ENCODE measurements at regions not wholly inside any gene's neighbourhood (a gene's known extent, or its start where the extent isn't known, plus 50 kb on each side); places are given as distances from the start of the nearest gene placed in this dataset.
"Not testable (repeated sequence)": the region's sequence is repeated elsewhere in the genome, so short reads cannot be mapped to it uniquely, and the experiment has no call there.

DNA sequence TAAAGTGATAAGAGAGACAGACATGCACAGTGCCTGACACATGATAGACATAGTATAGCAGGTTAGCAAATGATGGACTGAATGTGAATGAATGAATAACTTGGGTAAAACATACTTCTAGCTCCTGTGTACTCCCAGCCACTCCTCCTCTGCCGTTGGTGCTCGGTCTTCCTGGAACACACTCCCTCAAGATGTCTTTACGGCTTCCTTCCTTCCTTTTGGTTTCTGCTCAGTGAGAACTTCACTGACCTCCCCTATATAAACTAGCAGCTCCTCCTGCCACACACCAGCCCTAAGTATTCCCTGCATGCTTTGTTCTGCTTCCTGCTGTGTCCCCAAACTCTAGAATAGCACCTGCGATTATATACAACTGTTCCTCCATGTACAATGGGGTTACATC is 50.2 kb downstream of the RAD54L2 start:
- no peak for DNase-seq (ENCODE audit: low read depth)

- peak; percentile 59 for DNase-seq (ENCODE audit: low read depth)
These were observed 52.7 kb downstream of the RAD54L2 start for GRCh38 chr3:51591231-51591630.

- DNase-seq (ENCODE audit: low read depth) = no peak
These were observed 55.2 kb downstream of the RAD54L2 start for GRCh38 chr3:51593697-51594096.

- DNase-seq (ENCODE audit: low read depth) = not testable (repeated sequence)
These were observed 61.1 kb downstream of the RAD54L2 start for GRCh38 chr3:51599638-51600037.

- DNase-seq (ENCODE audit: low read depth) = no peak
These were observed 65.7 kb downstream of the RAD54L2 start for GRCh38 chr3:51604212-51604611.

- DNase-seq (ENCODE audit: low read depth) = no peak
These were observed 65.1 kb upstream of the TEX264 start for GRCh38 chr3:51605938-51606337.

DNA sequence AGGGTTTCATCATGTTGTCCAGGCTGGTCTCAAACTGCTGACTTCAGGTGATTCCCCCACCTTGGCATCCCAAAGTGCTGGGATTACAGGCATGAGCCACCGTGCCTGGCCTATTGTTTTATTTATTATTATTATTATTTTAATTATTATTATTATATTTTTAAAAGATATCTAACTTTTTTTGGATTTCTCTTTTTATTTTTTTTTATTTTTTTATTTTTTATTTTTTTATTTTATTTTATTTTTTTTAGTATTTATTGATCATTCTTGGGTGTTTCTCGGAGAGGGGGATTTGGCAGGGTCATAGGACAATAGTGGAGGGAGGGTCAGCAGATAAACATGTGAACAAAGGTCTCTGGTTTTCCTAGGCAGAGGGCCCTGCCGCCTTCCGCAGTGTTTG is 64.2 kb upstream of the TEX264 start:
- DNase-seq (ENCODE audit: low read depth) = not testable (repeated sequence)

- DNase-seq (ENCODE audit: low read depth) = not testable (repeated sequence)
These were observed 63.3 kb upstream of the TEX264 start for GRCh38 chr3:51607591-51608325.

GRCh38 chr3:51610708-51611107 is 60.3 kb upstream of the TEX264 start:
- no peak for DNase-seq (ENCODE audit: low read depth)

- no peak for DNase-seq (ENCODE audit: low read depth)
These were observed 53.5 kb upstream of the TEX264 start for GRCh38 chr3:51617597-51617996.

DNA sequence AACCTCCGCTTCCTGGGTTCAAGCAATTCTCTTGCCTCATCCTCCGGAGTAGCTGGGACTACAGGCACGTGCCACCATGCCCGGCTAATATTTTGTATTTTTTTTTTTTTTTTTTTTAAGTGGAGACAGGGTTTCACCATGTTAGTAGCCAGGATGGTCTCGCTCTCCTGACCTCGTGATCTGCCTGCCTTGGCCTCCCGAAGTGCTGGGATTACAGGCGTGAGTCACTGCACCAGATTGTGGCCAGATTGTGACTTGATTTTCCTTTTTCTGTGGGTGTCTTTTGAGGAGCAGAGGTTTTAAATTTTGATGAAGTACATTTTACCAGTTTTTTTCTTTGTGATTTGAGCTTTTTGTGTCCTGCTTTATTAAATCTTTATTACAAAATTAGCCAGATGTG is 53.0 kb upstream of the TEX264 start:
- DNase-seq (ENCODE audit: low read depth) = not testable (repeated sequence)

DNA sequence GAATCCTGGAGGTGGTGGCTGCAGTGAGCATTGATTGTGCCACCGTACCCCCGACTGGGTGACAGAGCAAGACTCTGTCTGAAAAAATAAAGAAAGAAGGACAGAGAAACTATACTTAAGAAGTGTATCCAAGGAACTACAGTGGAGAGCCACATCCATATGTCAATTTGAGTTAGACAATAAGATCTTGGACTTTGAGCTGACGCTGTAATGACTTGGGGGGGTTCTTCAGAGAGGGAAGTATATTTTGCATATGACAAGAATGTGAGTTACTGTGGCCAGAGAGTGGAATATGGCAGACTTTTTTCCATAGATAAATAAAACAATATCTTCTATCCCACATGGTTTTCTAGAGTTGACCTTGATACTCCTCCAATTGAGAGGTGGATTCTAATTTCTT is 52.6 kb upstream of the TEX264 start:
- DNase-seq (ENCODE audit: low read depth) = no peak

DNA sequence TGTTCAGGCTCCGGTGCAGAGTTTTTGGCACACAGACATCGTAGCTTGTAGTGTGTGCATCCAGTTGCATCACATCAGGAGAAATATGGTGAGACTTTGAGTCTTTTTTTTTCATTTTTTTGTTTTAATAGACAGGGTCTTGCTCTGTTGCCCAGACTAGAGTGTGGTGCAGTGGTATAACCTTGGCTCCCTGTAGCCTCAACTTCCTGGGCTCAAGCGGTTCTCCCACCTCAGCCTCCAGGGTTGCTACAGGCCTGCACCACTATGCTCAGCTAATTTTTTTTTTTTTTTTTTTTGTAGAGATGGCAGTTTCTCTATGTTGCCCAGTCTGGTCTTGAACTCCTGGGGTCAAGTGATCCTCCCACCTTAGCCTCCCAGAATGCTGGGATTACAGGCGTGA is 51.1 kb upstream of the TEX264 start:
- no peak for DNase-seq (ENCODE audit: low read depth)

DNA sequence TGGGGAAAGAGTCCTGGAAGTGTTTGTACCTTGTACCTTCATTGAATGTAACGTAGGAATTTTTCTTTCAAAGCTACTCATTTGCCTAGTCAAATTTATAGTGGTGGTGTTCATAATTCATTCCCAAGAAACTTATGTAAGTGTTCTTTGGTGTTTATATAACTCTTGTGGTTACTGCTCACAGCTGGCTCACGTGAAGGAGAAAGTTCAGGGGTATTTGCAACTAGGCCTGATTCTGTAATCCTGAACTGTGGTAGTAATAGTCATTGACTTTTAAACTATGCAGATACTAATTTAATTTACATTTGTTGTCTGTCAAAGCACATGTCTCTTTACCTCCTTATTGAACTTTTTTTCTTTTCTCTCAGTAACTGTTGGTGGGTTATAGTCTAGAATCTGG is 50.5 kb upstream of the TEX264 start:
- DNase-seq (ENCODE audit: low read depth) = peak; percentile 81

GRCh38 chr3:51621091-51621892 is 49.8 kb upstream of the TEX264 start:
- DNase-seq (ENCODE audit: low read depth) = peak; percentile 58

All from iris pigment epithelial cell (primary cell).